ENCODE measurements at regions not wholly inside any gene's neighbourhood (a gene's known extent, or its start where the extent isn't known, plus 50 kb on each side); places are given as distances from the start of the nearest gene placed in this dataset.
"Not testable (repeated sequence)": the region's sequence is repeated elsewhere in the genome, so short reads cannot be mapped to it uniquely, and the experiment has no call there.

DNA sequence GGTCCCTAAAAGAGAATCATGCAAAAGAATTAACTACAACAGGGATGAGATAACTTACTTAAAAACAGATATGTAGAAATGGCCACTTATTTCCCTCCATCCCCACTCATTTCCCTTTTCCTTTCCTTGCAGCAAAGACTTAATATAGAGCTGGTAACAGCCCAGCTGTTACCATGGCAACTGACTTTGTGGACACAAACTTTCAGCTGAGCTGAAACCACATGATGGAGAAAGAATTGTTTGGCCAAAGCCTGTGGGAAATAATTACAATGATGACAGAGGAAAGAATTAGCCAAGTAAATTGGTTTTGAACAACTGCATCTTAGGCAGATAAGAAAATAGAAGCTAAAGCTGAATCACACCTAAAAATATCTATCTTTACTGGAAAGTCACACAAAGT is 364.9 kb downstream of the GALC start:
- no peak for DNase-seq

DNA sequence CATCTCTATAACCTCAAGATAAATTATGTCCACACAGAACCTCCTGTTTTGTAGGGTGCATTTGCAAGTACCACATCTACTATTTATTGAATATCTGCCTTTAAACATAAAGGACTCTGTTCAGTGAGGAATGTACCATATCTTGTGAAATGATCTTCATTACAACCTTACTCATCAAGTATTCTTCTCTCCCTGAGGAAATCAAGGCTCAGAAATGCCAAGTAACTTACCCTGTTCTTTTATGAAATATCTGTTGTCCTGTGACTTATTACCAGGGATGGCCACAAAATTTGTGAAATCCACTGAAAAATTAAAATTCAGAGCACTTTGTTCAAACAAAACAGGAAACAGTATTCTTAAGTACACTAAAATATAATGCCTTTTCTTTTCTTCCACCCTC is 366.7 kb downstream of the GALC start:
- no peak for DNase-seq

DNA sequence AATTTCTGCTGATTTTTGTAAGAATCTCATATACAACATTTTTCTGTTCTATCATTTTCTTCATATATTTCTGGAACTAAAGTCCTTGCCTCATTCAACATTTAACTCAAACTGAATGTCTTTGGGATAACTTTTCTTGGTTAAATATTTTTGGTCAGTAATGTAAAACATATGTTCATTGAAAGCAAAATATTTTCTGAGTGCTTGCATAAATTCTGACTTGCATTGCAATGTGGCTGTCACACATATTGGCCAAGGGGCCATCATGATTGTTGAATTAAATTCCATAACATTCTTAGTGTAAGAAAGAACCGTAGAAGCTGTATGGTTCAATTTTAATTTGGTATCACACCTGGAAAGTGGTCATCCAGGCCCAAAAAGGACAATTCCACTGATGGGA is 369.4 kb downstream of the GALC start:
- no peak for DNase-seq

DNA sequence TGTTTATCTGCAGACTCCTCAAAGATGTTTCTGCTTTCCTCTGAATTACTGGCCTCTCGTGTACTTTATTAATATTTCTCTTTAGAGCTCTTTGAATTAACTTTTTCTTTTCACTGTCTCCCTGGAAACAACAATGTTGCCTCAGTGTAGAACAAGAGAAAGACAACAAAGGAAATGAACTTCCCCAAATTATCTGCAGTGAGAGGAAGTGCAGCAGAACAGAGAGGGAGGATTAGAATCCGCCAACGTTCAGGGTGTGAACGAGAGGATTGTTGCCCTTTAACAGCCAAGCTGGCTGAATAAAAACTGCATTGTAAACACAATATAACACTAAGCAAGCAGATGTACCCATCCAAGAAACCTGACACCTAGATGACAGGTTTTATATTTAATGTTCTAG is 375.9 kb downstream of the GALC start:
- DNase-seq, result no peak

DNA sequence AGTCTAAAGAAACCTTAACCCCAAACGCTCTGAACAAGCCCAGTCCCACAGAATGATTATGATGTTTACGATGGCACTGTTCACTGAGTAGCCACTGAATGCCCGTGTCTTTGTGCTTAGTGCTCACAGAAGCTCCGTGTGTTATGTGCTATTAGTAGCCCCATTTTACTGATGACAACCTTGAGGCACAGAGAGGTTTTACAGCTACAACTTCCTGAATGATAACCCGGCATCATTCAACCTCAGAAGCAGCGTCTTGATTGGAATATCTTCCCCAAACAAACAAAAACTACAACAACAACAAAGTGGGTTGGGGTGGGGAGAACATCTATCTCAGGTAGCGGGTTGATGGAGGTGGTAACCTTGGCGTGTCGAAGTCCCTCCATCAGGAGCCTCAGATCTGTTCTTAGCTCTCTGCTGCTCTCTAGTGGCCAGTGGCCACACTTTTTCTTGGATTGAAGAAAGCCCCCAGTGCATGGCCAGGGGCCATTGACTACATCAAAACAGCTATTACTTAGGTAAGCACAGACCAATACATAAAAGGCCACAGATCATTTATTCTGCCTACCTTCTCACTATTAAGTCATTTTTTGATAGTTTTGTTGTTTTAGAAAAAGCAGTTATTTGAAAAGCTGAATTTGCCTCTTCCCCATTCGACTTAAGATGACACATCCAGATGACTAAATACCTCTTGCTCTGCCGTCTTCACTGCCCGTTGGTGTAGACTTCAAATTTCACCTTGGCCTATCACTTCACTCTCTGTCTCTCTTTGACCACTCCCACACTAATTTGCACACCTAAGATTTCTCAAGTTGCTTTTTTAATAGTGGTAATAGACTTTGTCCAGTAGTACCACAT is 376.9 kb downstream of the GALC start:
- peak; percentile 64 for DNase-seq

DNA sequence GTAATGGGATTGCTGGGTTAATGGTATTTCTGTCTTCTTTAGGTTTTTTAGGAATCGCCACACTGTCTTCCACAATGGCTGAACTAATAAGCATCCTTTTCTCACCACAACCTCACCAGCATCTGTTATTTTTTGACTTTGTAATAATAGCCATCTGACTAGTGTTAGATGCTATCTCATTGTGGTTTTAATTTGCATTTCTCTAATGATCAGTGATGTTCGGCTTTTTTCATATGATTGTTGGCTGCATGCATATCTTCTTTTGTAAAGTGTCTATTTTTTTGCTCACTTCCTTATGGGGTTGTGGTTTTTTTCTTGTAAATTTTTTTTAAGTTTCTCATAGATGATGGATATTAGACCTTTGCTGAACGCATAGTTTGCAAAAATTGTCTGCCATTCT is 377.9 kb downstream of the GALC start:
- no peak for DNase-seq

DNA sequence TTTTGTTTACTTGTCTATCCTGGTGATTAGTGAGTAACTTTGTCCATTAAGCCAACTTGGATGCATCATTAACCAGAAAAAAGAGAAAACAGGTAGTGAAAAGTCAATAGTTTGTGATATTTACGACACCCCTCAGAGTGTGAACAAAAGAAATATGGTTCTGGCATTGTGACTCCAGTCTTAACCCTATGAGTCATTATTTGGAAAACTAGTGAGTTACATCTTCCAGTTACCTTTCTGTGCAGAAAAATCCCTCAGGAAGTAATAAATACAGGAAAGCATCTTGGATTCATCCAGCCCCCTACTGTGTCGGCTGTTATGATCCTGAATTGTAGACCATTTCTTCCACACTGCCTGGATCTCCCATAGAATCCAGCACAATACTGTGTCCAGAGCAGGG is 379.1 kb downstream of the GALC start:
- no peak for DNase-seq

DNA sequence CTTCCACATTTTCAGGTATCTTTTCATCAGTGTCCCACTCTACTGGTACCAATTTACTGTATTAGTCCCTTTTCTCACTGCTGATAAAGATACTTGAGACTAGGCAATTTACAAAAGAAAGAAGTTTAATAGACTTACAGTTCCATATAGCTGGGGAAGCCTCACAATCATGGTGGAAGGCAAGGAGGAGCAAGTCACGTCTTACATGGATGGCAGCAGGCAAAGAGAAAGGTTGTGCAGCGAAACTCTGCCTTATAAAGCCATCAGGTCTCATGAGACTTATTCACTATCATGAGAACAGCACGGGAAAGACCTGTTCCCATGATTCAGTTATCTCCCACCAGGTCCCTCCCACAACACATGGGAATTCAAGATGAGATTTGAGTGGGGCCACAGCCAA is 385.9 kb downstream of the GALC start:
- DNase-seq, result not testable (repeated sequence)

DNA sequence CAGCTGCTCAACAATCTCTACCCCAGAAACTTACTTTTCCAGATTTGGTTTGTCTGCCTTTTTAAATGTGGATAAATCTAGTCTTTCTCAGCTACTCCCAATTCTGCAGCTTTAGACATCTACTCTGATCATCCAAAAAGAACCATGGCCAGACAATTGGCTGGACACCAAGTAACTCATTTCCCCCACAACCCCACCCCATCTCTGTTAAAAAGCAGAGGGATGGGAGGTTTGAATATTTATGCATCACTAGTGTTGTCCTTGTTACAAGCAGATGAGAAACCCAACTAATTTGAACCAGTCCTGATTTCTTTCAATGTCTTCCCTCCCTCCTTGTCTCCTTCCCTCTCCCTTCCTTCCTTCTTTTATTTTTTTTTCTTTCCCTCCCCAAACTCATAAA is 391.9 kb downstream of the GALC start:
- no peak for DNase-seq

DNA sequence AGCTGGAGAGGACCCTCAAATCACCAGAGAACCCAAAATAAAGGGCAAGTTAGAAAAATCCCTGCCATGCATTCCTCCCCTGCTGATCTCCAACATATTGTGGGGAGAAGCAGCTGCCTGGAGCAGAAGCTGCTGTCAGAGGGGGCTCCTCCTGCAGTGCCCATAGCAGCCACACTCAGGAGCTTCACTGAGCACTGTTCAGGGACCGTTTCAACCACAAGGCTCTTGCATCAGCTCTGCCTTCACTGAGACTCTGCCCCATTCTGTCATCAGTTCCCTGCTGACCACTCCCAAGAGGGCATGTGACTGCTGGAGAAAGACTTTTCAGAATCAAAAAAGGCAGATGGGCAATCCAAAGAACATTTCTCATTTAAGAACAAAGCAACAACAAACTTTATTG is 392.7 kb downstream of the GALC start:
- DNase-seq, result no peak

DNA sequence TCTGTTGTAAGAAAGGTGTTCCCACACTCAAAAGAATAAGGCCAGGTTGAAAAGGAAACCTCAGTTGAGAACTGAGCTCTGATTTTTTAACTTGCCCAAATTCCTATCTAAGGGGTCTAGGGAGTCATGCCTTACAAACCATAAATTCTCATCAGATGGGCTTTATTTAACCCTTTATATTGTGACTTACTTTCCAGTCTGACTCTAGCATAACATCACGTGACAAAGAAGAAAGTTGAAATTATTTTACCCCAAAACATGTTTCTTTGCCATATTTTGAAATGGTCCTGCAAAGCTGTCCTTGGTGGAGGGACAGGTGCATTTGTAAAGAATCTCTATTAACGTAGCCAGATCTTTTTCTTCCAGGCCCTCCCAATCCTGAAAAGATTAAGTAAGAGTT is 411.7 kb downstream of the GALC start:
- DNase-seq, result no peak

DNA sequence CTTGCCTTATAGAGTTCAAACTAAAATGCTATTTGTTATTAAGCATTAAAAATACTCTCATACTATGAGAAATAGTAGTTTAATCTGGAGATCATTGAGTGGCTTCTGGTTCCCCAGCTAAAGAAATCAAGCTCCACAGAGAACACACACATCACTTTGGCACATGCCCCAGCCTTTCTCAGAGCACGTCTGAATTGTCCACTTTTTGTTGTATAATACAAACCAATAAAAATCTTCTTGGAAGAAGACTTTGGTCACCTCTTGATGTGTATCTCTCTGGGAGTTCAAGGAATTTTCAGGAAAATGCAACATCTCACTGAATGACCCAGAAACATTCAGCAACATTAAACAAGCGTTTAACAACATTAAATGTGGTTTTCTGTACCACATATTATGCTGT is 413.9 kb downstream of the GALC start:
- no peak for DNase-seq

DNA sequence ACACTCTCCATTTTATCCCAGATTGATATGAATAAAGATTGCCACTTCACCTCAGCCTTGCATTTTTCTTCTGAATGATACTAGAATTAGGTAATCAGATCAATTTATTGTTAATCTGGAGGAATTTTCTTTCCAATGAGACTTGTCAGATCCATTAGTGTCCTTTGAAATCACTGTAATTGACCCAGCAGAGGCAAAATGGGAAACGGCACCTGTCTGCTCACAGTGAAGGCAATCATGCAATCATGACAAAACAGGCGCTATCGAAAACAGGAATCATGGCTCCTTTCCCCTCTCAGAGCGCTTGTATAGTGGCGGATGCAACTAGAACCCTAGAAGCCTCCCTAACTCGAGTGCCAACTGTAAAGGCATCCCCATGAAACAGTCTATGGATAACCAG is 417.6 kb downstream of the GALC start:
- no peak for DNase-seq

DNA sequence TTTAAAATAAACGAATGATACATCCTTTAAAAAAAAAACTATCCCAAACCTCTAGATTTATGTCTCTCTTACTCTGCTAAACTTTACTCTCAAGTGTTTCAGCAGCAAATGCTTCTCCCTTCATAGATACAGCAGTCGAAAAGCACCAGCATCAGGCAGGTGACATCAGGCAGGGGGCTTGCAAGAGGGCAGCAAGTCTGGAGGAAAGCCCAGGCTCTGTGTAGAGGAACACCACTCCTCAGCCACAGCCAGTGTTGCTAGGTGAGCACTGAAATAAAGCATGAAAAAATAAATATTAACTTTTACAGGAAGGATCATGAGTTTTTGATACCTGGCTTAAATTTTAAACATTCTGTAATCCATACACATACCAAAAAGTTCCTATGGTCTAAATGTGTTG is 419.4 kb downstream of the GALC start:
- DNase-seq, result no peak

DNA sequence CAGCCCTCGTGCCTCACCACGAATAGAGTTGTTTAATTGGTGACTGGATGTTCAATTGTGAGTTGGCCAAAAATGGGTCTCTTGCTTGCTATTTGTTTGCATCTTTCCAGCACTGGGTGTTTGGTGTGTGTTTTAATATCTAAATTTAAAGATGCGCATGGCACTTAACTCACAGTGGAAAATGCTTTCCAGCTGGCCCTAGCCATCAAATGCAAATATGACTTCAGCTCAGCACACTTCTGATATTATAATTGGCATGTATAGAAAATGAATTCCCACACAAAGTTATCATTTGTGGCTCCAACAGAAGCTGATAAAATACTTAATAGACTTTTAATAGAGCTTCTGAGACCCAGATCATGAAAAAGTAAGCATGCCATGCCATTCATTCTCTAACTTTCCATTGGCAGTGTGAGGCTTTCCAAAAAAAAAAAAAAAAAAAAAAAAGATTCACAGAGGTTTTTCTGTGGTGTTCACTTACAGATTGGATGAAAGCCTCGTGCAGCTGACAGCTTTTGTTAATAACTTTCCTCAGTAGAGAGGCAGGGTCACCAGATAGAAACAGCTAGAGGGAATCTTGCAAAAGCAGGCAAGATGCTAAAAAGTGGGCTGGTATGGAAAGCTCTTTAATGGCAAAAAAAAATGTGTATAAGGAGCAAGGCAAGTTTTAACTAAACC is 425.2 kb downstream of the GALC start:
- DNase-seq, result no peak

DNA sequence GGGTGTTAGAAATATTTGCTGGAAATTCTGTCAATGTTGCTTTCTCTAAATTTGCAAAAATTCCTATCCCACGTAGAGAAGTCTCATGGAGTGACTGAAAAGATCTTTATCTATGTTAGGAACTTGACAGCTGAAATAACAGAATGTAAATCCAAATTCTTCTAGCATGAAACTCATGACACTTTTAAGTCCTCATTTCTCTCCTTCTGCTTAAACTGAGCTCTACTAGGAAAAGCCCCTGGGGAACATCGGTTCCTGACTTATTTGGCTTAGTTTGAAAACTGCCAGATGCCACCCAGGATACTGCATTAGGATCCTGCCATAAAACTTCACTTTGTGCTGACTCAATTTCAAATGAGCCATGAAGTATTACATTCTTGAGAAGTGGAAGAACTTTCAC is 426.0 kb downstream of the GALC start:
- DNase-seq, result no peak

DNA sequence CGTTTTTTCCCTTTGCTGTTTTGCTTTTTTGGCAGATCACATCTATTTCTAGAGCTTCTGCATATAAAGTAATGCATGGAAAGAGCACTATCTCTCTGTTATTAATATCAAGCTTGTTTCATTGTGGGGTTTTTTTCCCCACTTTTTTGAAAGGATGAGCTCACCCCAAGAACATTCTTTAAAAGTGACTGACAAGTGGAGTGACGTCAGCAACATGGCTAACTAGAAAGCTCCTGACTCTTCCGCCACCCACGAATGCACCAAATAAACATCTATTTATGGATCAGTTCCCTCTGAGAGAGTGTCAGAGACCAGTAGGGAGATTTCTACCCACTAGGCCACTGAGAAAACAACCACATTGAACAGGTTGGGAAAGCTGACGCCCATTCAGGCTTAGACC is 445.4 kb downstream of the GALC start:
- no peak for DNase-seq

DNA sequence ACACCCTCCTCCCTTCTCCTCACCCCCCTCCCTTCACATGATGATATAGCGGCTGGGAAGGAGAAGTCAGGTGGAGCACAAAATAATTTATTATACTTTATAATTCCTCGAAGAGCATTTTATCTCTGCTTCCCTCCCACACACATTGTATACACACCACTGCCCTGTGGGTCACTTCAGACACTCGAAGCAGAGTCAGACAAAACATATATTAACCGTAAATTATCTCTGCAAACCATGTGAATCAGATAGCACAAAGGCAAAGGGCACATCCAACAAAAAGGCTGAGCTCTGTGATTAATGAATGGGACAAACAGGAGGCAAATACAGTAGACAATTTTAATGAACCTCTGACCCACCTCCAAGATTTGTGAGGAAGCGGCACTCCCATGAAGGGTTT is 450.7 kb downstream of the GALC start:
- no peak for DNase-seq

DNA sequence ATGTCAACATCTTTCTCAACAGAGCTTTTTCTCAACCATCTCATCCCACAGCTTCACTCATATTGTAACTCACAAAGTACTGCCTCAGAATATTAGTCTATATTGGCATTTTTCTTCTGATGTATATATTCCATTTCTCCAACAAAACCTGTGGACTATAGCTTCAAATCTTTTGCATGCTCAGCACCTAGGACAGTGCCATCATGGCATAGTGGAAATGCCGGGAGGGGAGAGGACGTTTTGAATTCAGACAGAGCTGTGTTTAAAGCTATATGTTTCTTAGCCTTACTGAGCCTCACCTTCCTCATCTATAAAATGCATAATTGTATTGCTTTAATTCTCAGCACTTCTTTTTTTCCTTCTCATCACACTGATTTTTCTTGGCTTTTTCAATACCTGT is 452.6 kb downstream of the GALC start:
- no peak for DNase-seq

DNA sequence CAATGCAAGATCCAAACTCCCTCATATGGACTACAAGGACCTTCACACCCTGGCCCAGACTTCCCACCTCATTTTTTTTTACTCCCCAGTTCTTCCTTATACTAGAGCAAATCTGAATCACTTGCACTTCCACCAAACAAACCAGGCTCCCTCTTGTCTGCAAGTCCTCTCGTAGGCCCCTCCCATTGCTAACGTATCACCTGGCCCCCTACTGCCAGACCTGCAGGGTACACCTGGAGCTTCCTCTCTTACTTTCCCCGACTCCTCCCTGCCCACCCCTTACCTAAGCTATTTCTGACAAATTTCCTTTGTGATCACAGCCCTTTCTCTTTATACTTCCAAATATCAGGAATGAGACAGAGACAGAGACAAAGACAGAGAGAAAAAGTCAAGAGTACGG is 463.9 kb downstream of the GALC start:
- DNase-seq, result no peak

DNA sequence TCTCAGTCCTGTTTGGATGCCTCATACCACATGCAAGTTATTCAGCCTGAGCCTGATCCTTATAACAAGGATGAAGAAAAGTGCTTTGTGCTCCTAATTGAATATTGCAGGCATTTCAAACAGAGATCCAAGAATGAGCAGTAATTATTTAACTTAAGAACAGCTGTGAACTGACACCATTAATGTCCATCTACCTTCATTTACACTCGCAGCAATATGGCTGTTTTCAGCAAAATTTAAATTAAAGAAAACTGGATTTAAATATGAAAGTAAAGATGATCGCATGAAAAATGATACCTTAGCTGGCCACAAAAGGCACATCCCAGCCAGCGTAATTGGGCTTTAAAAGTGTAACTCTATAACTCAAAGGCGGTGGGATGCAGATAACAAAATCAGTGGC is 466.3 kb downstream of the GALC start:
- DNase-seq, result no peak

DNA sequence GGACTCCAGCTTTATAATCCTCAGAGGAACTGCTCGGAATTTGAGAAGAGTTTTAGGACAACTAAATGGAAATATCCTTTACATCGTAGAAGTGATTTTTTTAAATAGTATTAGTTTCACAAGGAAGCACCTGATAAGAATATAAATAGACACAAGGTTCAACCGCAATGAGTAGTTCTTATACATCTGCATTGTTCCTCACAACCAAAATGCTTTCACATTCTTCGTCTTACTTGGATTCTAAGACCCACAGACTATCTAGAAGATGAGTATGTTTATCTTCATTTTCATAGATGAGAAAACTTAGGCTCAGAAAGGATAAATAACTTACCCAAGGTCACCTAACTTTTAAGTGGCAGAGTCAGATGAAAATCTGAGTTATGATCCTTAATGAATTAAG is 469.0 kb downstream of the GALC start:
- no peak for DNase-seq

DNA sequence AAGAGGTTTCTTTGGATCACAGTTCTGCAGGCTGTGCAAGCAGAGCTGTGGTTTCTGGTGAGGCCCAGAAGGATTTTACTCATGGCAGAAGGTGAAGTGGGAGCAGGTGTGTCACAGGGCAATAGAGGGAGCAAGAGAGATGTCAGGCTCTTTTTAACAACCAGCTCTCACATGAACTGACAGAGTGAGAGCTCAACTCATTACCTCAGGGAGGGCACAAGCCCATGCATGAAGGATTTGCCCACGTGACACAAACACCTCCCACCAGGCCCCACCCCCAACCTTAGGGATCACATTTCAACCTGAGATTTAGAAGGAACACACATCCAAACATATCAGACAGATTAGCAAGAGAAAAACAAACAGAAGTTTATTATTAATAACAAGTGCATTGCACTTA is 470.4 kb downstream of the GALC start:
- DNase-seq, result no peak

DNA sequence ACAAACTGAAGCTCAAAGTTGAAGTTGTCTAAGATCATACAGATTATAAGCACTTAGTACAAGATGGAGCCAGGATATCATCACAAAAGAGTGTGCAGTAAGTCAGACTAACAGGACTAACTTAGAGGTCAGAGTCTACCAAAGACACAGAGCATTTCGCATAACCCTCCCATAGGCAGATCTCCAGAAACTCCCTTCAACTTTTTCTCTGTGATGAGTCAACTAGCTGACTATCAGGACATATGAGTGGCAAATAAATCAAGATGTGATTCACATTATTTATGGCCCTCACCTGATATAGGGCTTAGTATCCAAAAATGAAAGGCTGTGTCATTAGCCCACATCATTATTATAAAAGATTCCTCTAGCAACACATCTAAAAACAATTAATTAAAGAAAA is 484.6 kb downstream of the GALC start:
- DNase-seq, result no peak

DNA sequence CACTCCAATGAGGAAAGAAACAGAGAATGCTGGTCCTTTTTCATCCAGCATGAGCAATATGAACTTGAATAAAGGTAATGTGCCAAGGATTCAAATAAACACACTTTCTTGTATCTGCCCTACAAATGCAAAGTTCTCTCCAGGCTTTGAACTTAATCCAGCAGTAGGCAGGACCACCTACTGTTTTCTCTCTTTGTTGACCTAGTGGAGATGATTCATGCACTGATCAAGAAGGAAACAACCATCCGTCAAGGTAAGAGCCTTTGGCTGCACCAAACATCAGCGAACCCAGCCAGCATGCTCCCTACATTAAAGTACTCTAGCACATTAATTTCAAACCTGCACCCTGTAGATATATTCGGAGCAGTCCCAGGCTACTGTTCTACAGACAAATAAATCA is 489.3 kb downstream of the GALC start:
- DNase-seq, result no peak
